Prostate gland (tissue), 2 donors: ENCODE measurements at regions not wholly inside any gene's neighbourhood (a gene's known extent, or its start where the extent isn't known, plus 50 kb on each side); places are given as distances from the start of the nearest gene placed in this dataset.

Source experiments
- POLR2A ChIP-seq: fragments of 450-650 bp; IDR thresholded peaks from one replicate; pipeline ENCODE4 v1.6.1; 2016; ENCODE audit warnings: antibody characterized with exemption, mild to moderate bottlenecking
- TF ChIP-seq, protein P1 (sequence below), 4 experiments: fragments of 200-600 bp in 2 of 4; fragments of 450-650 bp in 2 of 4; sonication (generic) in 2 of 4; IDR thresholded peaks; 1 replicate in 3 of 4; 2 replicates in 1 of 4; pipeline ENCODE4 v1.5.1; 2016 to 2019; ENCODE audit warnings: antibody characterized with exemption in 4 of 4, mild to moderate bottlenecking in 2 of 4, moderate library complexity in 2 of 4

DNA sequence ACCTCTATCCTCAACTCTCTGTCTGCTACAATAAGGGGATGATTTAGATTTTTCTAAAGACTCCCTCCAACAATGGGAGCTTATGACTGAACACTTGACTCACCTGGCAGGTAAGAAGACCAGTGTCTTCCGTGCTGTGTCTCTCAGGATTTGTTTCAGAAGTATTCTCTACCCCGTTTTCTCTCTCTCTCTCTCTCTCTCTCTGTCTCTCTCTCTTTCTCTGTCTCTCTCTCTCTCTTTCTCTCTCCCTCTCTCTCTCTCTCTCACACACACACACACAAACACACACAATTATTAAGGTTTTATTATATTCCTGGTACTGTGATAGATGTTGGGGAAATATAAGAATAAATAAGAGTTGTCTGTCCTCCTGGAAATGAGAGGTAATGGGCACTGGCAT is 263.9 kb downstream of the TOX3 start:
- no peak for TF ChIP-seq POLR2A
- TF ChIP-seq, protein P1, sequence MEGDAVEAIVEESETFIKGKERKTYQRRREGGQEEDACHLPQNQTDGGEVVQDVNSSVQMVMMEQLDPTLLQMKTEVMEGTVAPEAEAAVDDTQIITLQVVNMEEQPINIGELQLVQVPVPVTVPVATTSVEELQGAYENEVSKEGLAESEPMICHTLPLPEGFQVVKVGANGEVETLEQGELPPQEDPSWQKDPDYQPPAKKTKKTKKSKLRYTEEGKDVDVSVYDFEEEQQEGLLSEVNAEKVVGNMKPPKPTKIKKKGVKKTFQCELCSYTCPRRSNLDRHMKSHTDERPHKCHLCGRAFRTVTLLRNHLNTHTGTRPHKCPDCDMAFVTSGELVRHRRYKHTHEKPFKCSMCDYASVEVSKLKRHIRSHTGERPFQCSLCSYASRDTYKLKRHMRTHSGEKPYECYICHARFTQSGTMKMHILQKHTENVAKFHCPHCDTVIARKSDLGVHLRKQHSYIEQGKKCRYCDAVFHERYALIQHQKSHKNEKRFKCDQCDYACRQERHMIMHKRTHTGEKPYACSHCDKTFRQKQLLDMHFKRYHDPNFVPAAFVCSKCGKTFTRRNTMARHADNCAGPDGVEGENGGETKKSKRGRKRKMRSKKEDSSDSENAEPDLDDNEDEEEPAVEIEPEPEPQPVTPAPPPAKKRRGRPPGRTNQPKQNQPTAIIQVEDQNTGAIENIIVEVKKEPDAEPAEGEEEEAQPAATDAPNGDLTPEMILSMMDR (IDR thresholded peaks at IDR 0.05) = no peak
